DOHH2 (cell line): ENCODE measurements at regions not wholly inside any gene's neighbourhood (a gene's known extent, or its start where the extent isn't known, plus 50 kb on each side); places are given as distances from the start of the nearest gene placed in this dataset.

Experiments
- H3F3A ChIP-seq: fragments of 200-600 bp; sonication (generic), shearing (Covaris generic); 2 replicates; pipeline ENCODE4 v1.6.0; 2016; ENCODE audit warnings: antibody characterized with exemption, mild to moderate bottlenecking; ENCODE audit not compliant: control insufficient read depth, insufficient read depth
- H3K27ac ChIP-seq: fragments of 200-600 bp; sonication (generic); 2 replicates; pipeline ENCODE4 v1.5.1; 2014; ENCODE audit warnings: low read depth, mild to moderate bottlenecking, low read length, moderate library complexity
- H3K27me3 ChIP-seq: fragments of 200-600 bp; sonication (generic); 2 replicates; pipeline ENCODE4 v1.6.1; 2014; ENCODE audit warnings: mild to moderate bottlenecking, low read length, mixed read lengths; ENCODE audit not compliant: control insufficient read depth
- H3K36me3 ChIP-seq: fragments of 200-600 bp; sonication (generic); 2 replicates; pipeline ENCODE4 v1.6.1; 2014; ENCODE audit warnings: mild to moderate bottlenecking, low read length, moderate library complexity, mixed read lengths; ENCODE audit not compliant: control insufficient read depth
- H3K4me1 ChIP-seq: fragments of 200-600 bp; sonication (generic); 2 replicates; pipeline ENCODE4 v1.6.1; 2014; ENCODE audit warnings: mild to moderate bottlenecking, low read length, mixed read lengths; ENCODE audit not compliant: control insufficient read depth
- H3K4me2 ChIP-seq: fragments of 200-600 bp; sonication (generic); 2 replicates; pipeline ENCODE4 v1.6.0; 2014; ENCODE audit warnings: mild to moderate bottlenecking, low read length, moderate library complexity
- H3K4me3 ChIP-seq: fragments of 200-600 bp; sonication (generic); 2 replicates; pipeline ENCODE4 v1.5.1; 2014; ENCODE audit warnings: mild to moderate bottlenecking, low read length, mixed read lengths
- H3K79me2 ChIP-seq: fragments of 200-600 bp; sonication (generic); 2 replicates; pipeline ENCODE4 v1.6.1; 2014; ENCODE audit warnings: mild to moderate bottlenecking, low read length, mixed read lengths; ENCODE audit not compliant: control insufficient read depth
- H3K9me2 ChIP-seq: fragments of 200-600 bp; sonication (generic); replicated peaks from 2 replicates; pipeline ENCODE4 v1.6.1; 2014; ENCODE audit warnings: mild to moderate bottlenecking, low read length, mixed read lengths; ENCODE audit not compliant: control insufficient read depth
- H3K9me3 ChIP-seq: fragments of 200-600 bp; sonication (generic); 2 replicates; pipeline ENCODE4 v1.6.1; 2014; ENCODE audit warnings: antibody characterized with exemption, low read length, mixed read lengths; ENCODE audit not compliant: control insufficient read depth, insufficient read depth
- H4K20me1 ChIP-seq: fragments of 200-600 bp; sonication (generic); 2 replicates; pipeline ENCODE4 v1.6.0; 2014; ENCODE audit warnings: low read depth, mild to moderate bottlenecking, antibody characterized with exemption, low read length, moderate library complexity; ENCODE audit not compliant: control insufficient read depth, insufficient read depth
- EZH2phosphoT487 ChIP-seq: fragments of 200-600 bp; sonication (generic); IDR thresholded peaks from 2 replicates; pipeline ENCODE4 v1.6.1; 2017; ENCODE audit warnings: borderline replicate concordance, mild to moderate bottlenecking, antibody characterized with exemption, low read length, moderate library complexity, mixed read lengths
- TF ChIP-seq, protein P1 (sequence below): fragments of 200-600 bp; sonication (generic); IDR thresholded peaks from one replicate; pipeline ENCODE4 v1.5.1; 2014; ENCODE audit warnings: antibody characterized with exemption, mild to moderate bottlenecking, low read depth, low read length; ENCODE audit not compliant: poor library complexity, severe bottlenecking

DNA sequence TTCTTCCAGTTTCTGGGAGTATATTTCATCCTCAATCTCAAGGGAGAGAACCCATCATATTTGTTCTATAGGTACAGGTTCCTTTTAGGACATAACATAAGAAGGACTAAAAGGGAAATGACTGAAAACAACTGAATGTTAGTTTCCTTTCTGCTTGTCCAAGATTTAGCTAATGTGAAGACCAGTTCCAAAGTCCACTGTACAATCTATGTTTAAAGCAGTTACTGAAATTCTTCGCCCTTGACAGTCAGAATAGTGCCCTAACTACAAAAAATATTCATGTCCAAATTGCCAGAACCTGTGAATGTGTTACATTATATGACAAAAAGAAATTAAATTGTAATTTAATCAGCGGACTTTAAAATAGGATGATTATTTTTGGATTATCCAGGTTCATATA, 466.3 kb upstream of the SETBP1 start:
- Histone ChIP-seq H3K4me1 (no peaks in the 10 kb centered on the region), H3K27me3 (no peaks in the 10 kb centered on the region), H3K4me2 (no peak overlapping the region), H3K4me3 (no peak overlapping the region), H3K9me3 (no peaks in the 10 kb centered on the region), H3K27ac (no peak overlapping the region), H3K79me2 (no peaks in the 10 kb centered on the region), H4K20me1 (no peaks in the 10 kb centered on the region), H3K36me3 (no peaks in the 10 kb centered on the region), H3K9me2 (no peaks in the 10 kb centered on the region), H3F3A (no peaks in the 10 kb centered on the region)
- TF ChIP-seq, protein P1, sequence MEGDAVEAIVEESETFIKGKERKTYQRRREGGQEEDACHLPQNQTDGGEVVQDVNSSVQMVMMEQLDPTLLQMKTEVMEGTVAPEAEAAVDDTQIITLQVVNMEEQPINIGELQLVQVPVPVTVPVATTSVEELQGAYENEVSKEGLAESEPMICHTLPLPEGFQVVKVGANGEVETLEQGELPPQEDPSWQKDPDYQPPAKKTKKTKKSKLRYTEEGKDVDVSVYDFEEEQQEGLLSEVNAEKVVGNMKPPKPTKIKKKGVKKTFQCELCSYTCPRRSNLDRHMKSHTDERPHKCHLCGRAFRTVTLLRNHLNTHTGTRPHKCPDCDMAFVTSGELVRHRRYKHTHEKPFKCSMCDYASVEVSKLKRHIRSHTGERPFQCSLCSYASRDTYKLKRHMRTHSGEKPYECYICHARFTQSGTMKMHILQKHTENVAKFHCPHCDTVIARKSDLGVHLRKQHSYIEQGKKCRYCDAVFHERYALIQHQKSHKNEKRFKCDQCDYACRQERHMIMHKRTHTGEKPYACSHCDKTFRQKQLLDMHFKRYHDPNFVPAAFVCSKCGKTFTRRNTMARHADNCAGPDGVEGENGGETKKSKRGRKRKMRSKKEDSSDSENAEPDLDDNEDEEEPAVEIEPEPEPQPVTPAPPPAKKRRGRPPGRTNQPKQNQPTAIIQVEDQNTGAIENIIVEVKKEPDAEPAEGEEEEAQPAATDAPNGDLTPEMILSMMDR, result no peak
- no peak for TF ChIP-seq EZH2phosphoT487

DNA sequence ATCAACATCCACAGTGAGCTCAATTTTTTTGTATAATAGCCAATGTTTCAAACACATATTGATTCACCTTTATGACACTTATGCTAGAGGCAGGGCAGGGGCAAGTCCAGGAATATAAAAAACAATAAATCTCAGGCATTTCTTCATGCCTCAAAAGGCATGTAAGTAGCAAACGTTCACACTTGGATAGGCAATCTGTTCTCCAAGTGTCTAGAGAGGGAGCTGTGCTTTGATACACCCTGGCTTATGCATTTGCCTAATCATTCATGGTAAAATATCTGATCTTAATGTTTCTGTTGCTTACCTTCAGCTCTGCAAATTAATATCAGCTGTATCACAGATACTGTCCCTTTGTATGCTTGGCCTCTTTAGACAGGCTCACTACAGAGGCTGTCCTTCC, 464.5 kb upstream of the SETBP1 start:
- no peaks in the 10 kb centered on the region for H3K27me3 ChIP-seq
- H3K79me2 ChIP-seq, result no peaks in the 10 kb centered on the region
- no peak overlapping the region for H3K4me3 ChIP-seq
- H3K9me2 ChIP-seq, result no peaks in the 10 kb centered on the region
- no peaks in the 10 kb centered on the region for H3F3A ChIP-seq
- no peaks in the 10 kb centered on the region for H3K36me3 ChIP-seq
- no peaks in the 10 kb centered on the region for H3K4me1 ChIP-seq
- no peak overlapping the region for H3K4me2 ChIP-seq
- no peak overlapping the region for H3K27ac ChIP-seq
- H3K9me3 ChIP-seq, result no peaks in the 10 kb centered on the region
- no peaks in the 10 kb centered on the region for H4K20me1 ChIP-seq
- TF ChIP-seq EZH2phosphoT487, result no peak
- TF ChIP-seq, protein P1, result no peak

DNA sequence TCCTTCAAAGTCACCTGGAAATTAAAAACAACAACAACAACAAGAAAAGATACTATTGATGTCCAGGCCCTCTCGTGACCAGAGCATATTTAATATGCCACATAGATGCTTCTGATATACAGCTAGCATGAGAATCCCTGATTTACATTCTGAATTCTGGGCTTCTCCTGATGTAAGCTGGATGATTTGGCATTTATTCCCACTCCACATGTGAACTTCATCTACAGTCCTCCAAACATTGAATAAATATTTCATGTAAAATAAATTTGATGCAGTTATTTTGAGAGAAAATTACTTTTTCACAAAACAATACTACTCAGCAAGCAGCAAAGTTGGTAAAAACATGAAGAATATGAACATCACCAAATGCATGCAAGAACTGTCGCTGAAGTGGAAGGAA, 453.2 kb upstream of the SETBP1 start:
- no peaks in the 10 kb centered on the region for H3K79me2 ChIP-seq

More for the DNA sequence above, 453.2 kb upstream of the SETBP1 start:
- no peaks in the 10 kb centered on the region for H3F3A ChIP-seq
- no peaks in the 10 kb centered on the region for H4K20me1 ChIP-seq
- H3K36me3 ChIP-seq, result no peaks in the 10 kb centered on the region
- no peak overlapping the region for H3K4me3 ChIP-seq
- TF ChIP-seq, protein P1, result no peak
- no peak for TF ChIP-seq EZH2phosphoT487
- no peaks in the 10 kb centered on the region for H3K9me3 ChIP-seq
- H3K27me3 ChIP-seq, result no peaks in the 10 kb centered on the region
- no peaks in the 10 kb centered on the region for H3K4me1 ChIP-seq
- H3K9me2 ChIP-seq, result no peaks in the 10 kb centered on the region
- H3K27ac ChIP-seq, result no peak overlapping the region
- H3K4me2 ChIP-seq, result no peak overlapping the region
